ENCODE measurements at regions not wholly inside any gene's neighbourhood (a gene's known extent, or its start where the extent isn't known, plus 50 kb on each side); places are given as distances from the start of the nearest gene placed in this dataset.

GRCh38 chr6:148650941-148651505 lies 95.8 kb upstream of the UST start:
- in situ Hi-C loops (cut with MboI; ENCODE audit: low sequenced_read_pairs, unreplicated experiment), result no loop called here
- DNase-seq (ENCODE audit: low spot score), result no peak

GRCh38 chr6:148652205-148652604 lies 94.6 kb upstream of the UST start:
- TF ChIP-seq CTCF (IDR thresholded peaks at IDR 0.05; ENCODE audit: borderline replicate concordance, control extremely low read depth, extremely low read depth, insufficient read depth, missing control alignments), result no peak
- in situ Hi-C loops (cut with MboI; ENCODE audit: low sequenced_read_pairs, unreplicated experiment), result no loop called here
- DNase-seq (ENCODE audit: low spot score), result no peak

More at GRCh38 chr6:148650941-148651505, 95.8 kb upstream of the UST start:
- no peak for TF ChIP-seq CTCF (IDR thresholded peaks at IDR 0.05; ENCODE audit: borderline replicate concordance, control extremely low read depth, extremely low read depth, insufficient read depth, missing control alignments)

- in situ Hi-C loops (cut with MboI; ENCODE audit: low sequenced_read_pairs, unreplicated experiment), result no loop called here
- TF ChIP-seq CTCF (IDR thresholded peaks at IDR 0.05; ENCODE audit: borderline replicate concordance, control extremely low read depth, extremely low read depth, insufficient read depth, missing control alignments), result no peak
- no peak for DNase-seq (ENCODE audit: low spot score)
Observed at GRCh38 chr6:148653138-148653776, 93.6 kb upstream of the UST start.

- no peak for TF ChIP-seq CTCF (IDR thresholded peaks at IDR 0.05; ENCODE audit: borderline replicate concordance, control extremely low read depth, extremely low read depth, insufficient read depth, missing control alignments)
- no peak for DNase-seq (ENCODE audit: low spot score)
- in situ Hi-C loops (cut with MboI; ENCODE audit: low sequenced_read_pairs, unreplicated experiment), result no loop called here
Observed at GRCh38 chr6:148657048-148657447, 89.8 kb upstream of the UST start.

- TF ChIP-seq CTCF (IDR thresholded peaks at IDR 0.05; ENCODE audit: borderline replicate concordance, control extremely low read depth, extremely low read depth, insufficient read depth, missing control alignments), result no peak
- in situ Hi-C loops (cut with MboI; ENCODE audit: low sequenced_read_pairs, unreplicated experiment), result no loop called here
- no peak for DNase-seq (ENCODE audit: low spot score)
Observed at GRCh38 chr6:148658681-148659430, 88.0 kb upstream of the UST start.

GRCh38 chr6:148667395-148667794 lies 79.4 kb upstream of the UST start:
- in situ Hi-C loops (cut with MboI; ENCODE audit: low sequenced_read_pairs, unreplicated experiment), result no loop called here
- DNase-seq (ENCODE audit: low spot score), result no peak
- no peak for TF ChIP-seq CTCF (IDR thresholded peaks at IDR 0.05; ENCODE audit: borderline replicate concordance, control extremely low read depth, extremely low read depth, insufficient read depth, missing control alignments)
